ENCODE measurements at regions not wholly inside any gene's neighbourhood (a gene's known extent, or its start where the extent isn't known, plus 50 kb on each side); places are given as distances from the start of the nearest gene placed in this dataset.

GRCh38 chr3:132843349-132843748 is 121.1 kb upstream of the NPHP3 start:
- intact Hi-C loops (cut with DNase I; ENCODE audit: low total_unique reads): loop anchor here (10.0 kb wide), 1 partner anchor 1659 kb away; no protein-coding TSS in a partner anchor
- 66 to 74% methylated on average over 3 of the region's 3 CpGs for WGBS, 2 donors
- Histone ChIP-seq H3K9me3 (no peaks in the 10 kb centered on the region), H3K27ac (no peak overlapping the region), H3K27me3 (no peaks in the 10 kb centered on the region), H3K4me3 (no peak overlapping the region), H3K36me3 (ENCODE audit: low read depth, missing control alignments) (no peaks in the 10 kb centered on the region), H3K4me1 (no peaks in the 10 kb centered on the region)
- no peak for DNase-seq
- TF ChIP-seq POLR2A (IDR thresholded peaks at IDR 0.05): no peak
- TF ChIP-seq CTCF (IDR thresholded peaks at IDR 0.05): no peak

- 66 to 77% methylated on average over 2 of the region's 2 CpGs for WGBS, 2 donors
- DNase-seq: no peak
- intact Hi-C loops (cut with DNase I; ENCODE audit: low total_unique reads): loop anchor here (10.0 kb wide), 1 partner anchor 1657 kb away; no protein-coding TSS in a partner anchor
Observed at GRCh38 chr3:132841621-132842020, 119.4 kb upstream of the NPHP3 start.

GRCh38 chr3:132840201-132840700 is 118.0 kb upstream of the NPHP3 start:
- TF ChIP-seq POLR2A (IDR thresholded peaks at IDR 0.05): no peak
- no peak for TF ChIP-seq CTCF (IDR thresholded peaks at IDR 0.05)
- Histone ChIP-seq H3K9me3 (no peaks in the 10 kb centered on the region), H3K27me3 (no peaks in the 10 kb centered on the region), H3K4me1 (no peaks in the 10 kb centered on the region), H3K36me3 (ENCODE audit: low read depth, missing control alignments) (no peaks in the 10 kb centered on the region), H3K4me3 (no peak overlapping the region), H3K27ac (no peak overlapping the region)
- no peak for DNase-seq
- 75 to 79% methylated on average over 3 of the region's 3 CpGs for WGBS, 2 donors
- intact Hi-C loops (cut with DNase I; ENCODE audit: low total_unique reads): loop anchor here (10.0 kb wide), 1 partner anchor 1655 kb away; no protein-coding TSS in a partner anchor

More at GRCh38 chr3:132841621-132842020, 119.4 kb upstream of the NPHP3 start:
- no peak for TF ChIP-seq CTCF (IDR thresholded peaks at IDR 0.05)
- no peak for TF ChIP-seq POLR2A (IDR thresholded peaks at IDR 0.05)
- no peak overlapping the region for H3K4me3 ChIP-seq
- H3K36me3 ChIP-seq (ENCODE audit: low read depth, missing control alignments): no peaks in the 10 kb centered on the region
- no peaks in the 10 kb centered on the region for H3K27me3 ChIP-seq
- H3K4me1 ChIP-seq: no peaks in the 10 kb centered on the region
- H3K27ac ChIP-seq: no peak overlapping the region
- H3K9me3 ChIP-seq: no peaks in the 10 kb centered on the region

- H3K36me3 ChIP-seq (ENCODE audit: low read depth, missing control alignments): no peaks in the 10 kb centered on the region
- no peaks in the 10 kb centered on the region for H3K4me1 ChIP-seq
- intact Hi-C loops (cut with DNase I; ENCODE audit: low total_unique reads): no loop called here
- WGBS, 2 donors: 81% methylated on average over 1 of the region's 1 CpG
- H3K27me3 ChIP-seq: no peaks in the 10 kb centered on the region
- no peaks in the 10 kb centered on the region for H3K9me3 ChIP-seq
- TF ChIP-seq CTCF (IDR thresholded peaks at IDR 0.05) (no peak), POLR2A (IDR thresholded peaks at IDR 0.05) (no peak)
- no peak for DNase-seq
- no peak overlapping the region for H3K4me3 ChIP-seq
- H3K27ac ChIP-seq: no peak overlapping the region
Observed at GRCh38 chr3:132838477-132838876, 116.3 kb upstream of the NPHP3 start.

- H3K36me3 ChIP-seq (ENCODE audit: low read depth, missing control alignments): no peaks in the 10 kb centered on the region
- 73 to 80% methylated on average over 2 of the region's 2 CpGs for WGBS, 2 donors
- TF ChIP-seq POLR2A (IDR thresholded peaks at IDR 0.05): no peak
- TF ChIP-seq CTCF (IDR thresholded peaks at IDR 0.05): no peak
- no peak overlapping the region for H3K4me3 ChIP-seq
- no peaks in the 10 kb centered on the region for H3K27me3 ChIP-seq
- no peak for DNase-seq
- no peak overlapping the region for H3K27ac ChIP-seq
- H3K4me1 ChIP-seq: no peaks in the 10 kb centered on the region
- no peaks in the 10 kb centered on the region for H3K9me3 ChIP-seq
- intact Hi-C loops (cut with DNase I; ENCODE audit: low total_unique reads): no loop called here
Observed at GRCh38 chr3:132837615-132838014, 115.4 kb upstream of the NPHP3 start.

Data from testis (tissue), 2 donors.